T-helper 1 cell treated with Interleukin-12 subunit alpha and Interleukin-12 subunit beta and Interleukin-4 antibody, amounts not matched to agents 30 μg/mL and 1 μg/mL, for 36 hours (primary cell): ENCODE measurements at regions not wholly inside any gene's neighbourhood (a gene's known extent, or its start where the extent isn't known, plus 50 kb on each side); places are given as distances from the start of the nearest gene placed in this dataset.

ENCODE experiments used
- H3K27ac Mint-ChIP-seq: one replicate; pipeline ENCODE4 v1.8.0; 2021; ENCODE audit warnings: mild to moderate bottlenecking, mixed read lengths
- H3K27me3 Mint-ChIP-seq: one replicate; pipeline ENCODE4 v1.8.0; 2021; ENCODE audit warnings: low read depth, mixed read lengths
- H3K36me3 Mint-ChIP-seq: one replicate; pipeline ENCODE4 v1.8.0; 2021; ENCODE audit warnings: low read depth, mixed read lengths
- H3K4me1 Mint-ChIP-seq: one replicate; pipeline ENCODE4 v1.8.0; 2021; ENCODE audit warnings: low read depth, mixed read lengths
- H3K4me3 Mint-ChIP-seq: one replicate; pipeline ENCODE4 v1.8.0; 2021; ENCODE audit warnings: mild to moderate bottlenecking, moderate library complexity, mixed read lengths
- H3K9me3 Mint-ChIP-seq: one replicate; pipeline ENCODE4 v1.8.0; 2021; ENCODE audit warnings: mixed read lengths

DNA sequence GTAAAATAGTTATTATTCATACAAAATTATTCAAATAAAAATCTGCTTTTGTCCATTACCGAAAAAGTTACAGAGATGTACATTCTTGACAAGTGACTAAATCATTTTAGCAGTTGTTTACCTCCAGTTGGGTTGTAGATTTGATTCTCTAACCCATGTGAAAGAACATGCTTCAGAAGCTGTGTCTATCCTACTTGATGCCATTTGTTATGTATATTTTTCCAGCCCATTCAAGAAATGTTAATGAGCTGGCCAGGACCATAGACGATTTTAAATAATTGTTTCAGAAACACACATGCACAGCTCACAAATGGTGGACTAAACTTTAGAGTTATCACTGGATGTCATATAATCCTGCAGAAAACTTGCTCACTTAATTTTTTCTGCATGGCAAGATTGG is 391.1 kb upstream of the REG3G start:
- Mint-ChIP-seq H3K27me3 (no peaks in the 10 kb centered on the region), H3K9me3 (peaks cover 3% of the 10 kb centered on the region), H3K4me3 (no peak overlapping the region), H3K27ac (no peak overlapping the region), H3K4me1 (no peaks in the 10 kb centered on the region), H3K36me3 (no peaks in the 10 kb centered on the region)

GRCh38 chr2:78644854-78645253 is 380.6 kb upstream of the REG3G start:
- H3K27ac Mint-ChIP-seq: no peak overlapping the region
- no peaks in the 10 kb centered on the region for H3K4me1 Mint-ChIP-seq
- H3K9me3 Mint-ChIP-seq: peaks cover 3% of the 10 kb centered on the region
- no peak overlapping the region for H3K4me3 Mint-ChIP-seq
- H3K27me3 Mint-ChIP-seq: no peaks in the 10 kb centered on the region
- H3K36me3 Mint-ChIP-seq: no peaks in the 10 kb centered on the region

- Mint-ChIP-seq H3K36me3 (no peaks in the 10 kb centered on the region), H3K27ac (no peak overlapping the region), H3K4me1 (no peaks in the 10 kb centered on the region), H3K27me3 (no peaks in the 10 kb centered on the region), H3K4me3 (no peak overlapping the region), H3K9me3 (peaks cover 12% of the 10 kb centered on the region)
Measured at GRCh38 chr2:78646533-78647364, 378.8 kb upstream of the REG3G start.

DNA sequence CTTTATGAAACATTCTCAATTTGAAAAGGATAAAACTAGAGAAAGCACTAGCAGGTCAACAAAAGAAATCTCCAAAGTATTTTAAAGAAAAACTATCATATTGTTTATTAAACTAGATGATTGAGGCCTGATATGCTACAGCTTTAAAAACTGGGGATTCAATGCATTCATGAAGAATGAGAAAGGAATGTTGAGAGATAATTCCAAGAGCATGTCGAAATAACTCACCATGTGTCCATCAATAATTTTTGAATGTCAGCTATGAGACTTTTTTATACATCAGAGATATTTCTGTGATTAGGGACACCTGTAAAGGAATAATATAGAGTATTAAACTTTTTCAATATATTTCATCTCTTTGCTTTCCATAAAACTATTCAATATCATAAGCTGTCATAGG is 376.9 kb upstream of the REG3G start:
- Mint-ChIP-seq H3K27me3 (no peaks in the 10 kb centered on the region), H3K4me1 (no peaks in the 10 kb centered on the region), H3K36me3 (no peaks in the 10 kb centered on the region), H3K9me3 (peaks cover 25% of the 10 kb centered on the region), H3K27ac (no peak overlapping the region), H3K4me3 (no peak overlapping the region)

DNA sequence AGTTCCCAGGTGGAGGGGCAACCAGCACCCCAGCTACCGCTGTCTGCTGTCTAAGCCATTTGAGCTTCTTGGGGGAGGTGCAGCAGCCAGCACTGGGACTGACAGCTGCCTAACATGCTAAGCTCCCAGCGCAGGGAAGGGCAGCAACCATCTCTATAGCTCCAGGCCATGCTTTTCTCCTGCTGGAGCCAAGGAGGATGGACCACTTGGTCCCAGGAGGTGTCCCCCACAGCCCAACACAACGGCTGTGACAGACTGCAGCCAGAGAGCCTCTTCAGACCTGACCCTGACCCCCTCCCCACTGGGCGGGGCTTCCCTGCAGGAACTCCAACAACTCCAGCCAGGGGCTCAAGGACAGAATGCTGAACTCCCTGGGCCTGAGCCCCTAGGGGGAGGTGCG is 370.6 kb upstream of the REG3G start:
- no peak overlapping the region for H3K4me3 Mint-ChIP-seq
- H3K27me3 Mint-ChIP-seq: no peaks in the 10 kb centered on the region
- H3K36me3 Mint-ChIP-seq: no peaks in the 10 kb centered on the region
- H3K27ac Mint-ChIP-seq: no peak overlapping the region
- H3K4me1 Mint-ChIP-seq: no peaks in the 10 kb centered on the region
- peaks cover 47% of the 10 kb centered on the region for H3K9me3 Mint-ChIP-seq

DNA sequence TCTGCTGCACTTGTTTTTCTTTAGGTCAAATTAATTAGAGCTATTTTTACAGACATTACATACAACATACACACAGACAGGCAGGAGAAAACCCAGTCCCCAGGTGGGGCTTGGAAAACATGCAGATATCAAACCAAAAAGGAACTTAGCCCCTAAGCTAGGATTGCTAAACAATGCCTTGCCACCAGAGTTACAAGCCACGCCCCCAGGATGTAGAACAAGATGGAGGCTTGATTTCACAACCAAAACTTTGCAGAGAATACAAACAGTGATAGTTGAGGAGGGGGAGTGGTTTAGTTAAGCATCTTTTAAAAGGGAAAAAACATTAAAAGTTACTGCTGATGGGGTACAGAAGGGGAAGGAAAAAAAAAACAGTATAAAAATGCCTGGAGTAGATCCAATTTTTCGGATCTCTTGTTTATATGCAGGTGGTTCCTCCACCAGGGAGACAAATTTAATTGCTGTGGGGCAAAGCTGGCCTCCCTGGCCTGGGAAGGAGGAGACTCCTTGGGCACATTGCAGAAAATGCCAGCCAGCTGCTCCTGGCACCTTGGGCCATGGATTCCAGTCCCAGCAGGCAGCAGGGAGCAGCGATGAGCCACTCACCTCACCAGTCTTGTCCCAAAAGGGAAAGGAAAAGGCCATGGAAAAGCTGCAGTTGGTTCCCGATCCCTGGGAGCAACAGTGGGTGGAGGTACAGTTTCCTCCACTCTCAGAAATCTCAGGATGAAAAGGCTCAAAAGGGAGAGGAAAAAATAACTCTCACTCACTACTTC is 348.4 kb upstream of the REG3G start:
- no peaks in the 10 kb centered on the region for H3K27me3 Mint-ChIP-seq
- H3K4me1 Mint-ChIP-seq: no peaks in the 10 kb centered on the region
- no peak overlapping the region for H3K27ac Mint-ChIP-seq
- H3K36me3 Mint-ChIP-seq: no peaks in the 10 kb centered on the region
- H3K9me3 Mint-ChIP-seq: peaks cover 7% of the 10 kb centered on the region
- no peak overlapping the region for H3K4me3 Mint-ChIP-seq

GRCh38 chr2:78677774-78678173 is 347.7 kb upstream of the REG3G start:
- Mint-ChIP-seq H3K36me3 (no peaks in the 10 kb centered on the region), H3K27ac (no peak overlapping the region), H3K27me3 (no peaks in the 10 kb centered on the region), H3K9me3 (peaks cover 8% of the 10 kb centered on the region), H3K4me1 (no peaks in the 10 kb centered on the region), H3K4me3 (no peak overlapping the region)

GRCh38 chr2:78681386-78681785 is 344.1 kb upstream of the REG3G start:
- H3K4me3 Mint-ChIP-seq: no peak overlapping the region
- H3K36me3 Mint-ChIP-seq: no peaks in the 10 kb centered on the region
- no peak overlapping the region for H3K27ac Mint-ChIP-seq
- no peaks in the 10 kb centered on the region for H3K27me3 Mint-ChIP-seq
- peaks cover 25% of the 10 kb centered on the region for H3K9me3 Mint-ChIP-seq
- H3K4me1 Mint-ChIP-seq: no peaks in the 10 kb centered on the region

GRCh38 chr2:78682781-78683180 is 342.7 kb upstream of the REG3G start:
- H3K27me3 Mint-ChIP-seq: no peaks in the 10 kb centered on the region
- peaks cover 25% of the 10 kb centered on the region for H3K9me3 Mint-ChIP-seq
- H3K4me1 Mint-ChIP-seq: no peaks in the 10 kb centered on the region
- no peak overlapping the region for H3K27ac Mint-ChIP-seq
- H3K4me3 Mint-ChIP-seq: no peak overlapping the region
- H3K36me3 Mint-ChIP-seq: no peaks in the 10 kb centered on the region

- Mint-ChIP-seq H3K9me3 (peaks cover 31% of the 10 kb centered on the region), H3K27ac (no peak overlapping the region), H3K4me1 (no peaks in the 10 kb centered on the region), H3K27me3 (no peaks in the 10 kb centered on the region), H3K4me3 (no peak overlapping the region), H3K36me3 (no peaks in the 10 kb centered on the region)
Measured at GRCh38 chr2:78686625-78687153, 338.8 kb upstream of the REG3G start.

DNA sequence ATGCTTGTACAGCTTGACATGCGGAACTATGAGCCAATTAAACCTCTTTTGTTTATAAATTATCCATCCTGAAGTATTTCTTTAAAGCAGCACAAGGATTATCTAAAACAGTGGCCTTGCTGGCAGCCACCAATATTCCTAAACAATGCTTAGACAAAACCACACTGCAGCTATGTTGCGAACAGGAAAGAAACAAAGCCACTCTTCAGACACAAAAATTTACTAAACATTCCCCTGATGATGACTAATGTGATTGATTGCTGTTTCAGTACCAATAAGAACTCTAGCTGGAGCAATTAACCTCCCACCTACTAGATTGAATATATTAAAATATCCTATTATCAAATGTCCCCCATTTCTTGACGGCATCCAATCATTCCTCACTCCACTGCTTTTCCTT is 325.8 kb upstream of the REG3G start:
- no peaks in the 10 kb centered on the region for H3K4me1 Mint-ChIP-seq
- no peaks in the 10 kb centered on the region for H3K27me3 Mint-ChIP-seq
- H3K27ac Mint-ChIP-seq: no peak overlapping the region
- peaks cover 20% of the 10 kb centered on the region for H3K9me3 Mint-ChIP-seq
- no peak overlapping the region for H3K4me3 Mint-ChIP-seq
- no peaks in the 10 kb centered on the region for H3K36me3 Mint-ChIP-seq

- H3K27ac Mint-ChIP-seq: no peak overlapping the region
- H3K27me3 Mint-ChIP-seq: no peaks in the 10 kb centered on the region
- no peaks in the 10 kb centered on the region for H3K36me3 Mint-ChIP-seq
- no peaks in the 10 kb centered on the region for H3K4me1 Mint-ChIP-seq
- peaks cover 17% of the 10 kb centered on the region for H3K9me3 Mint-ChIP-seq
- H3K4me3 Mint-ChIP-seq: no peak overlapping the region
Measured at GRCh38 chr2:78701546-78701945, 324.0 kb upstream of the REG3G start.

- Mint-ChIP-seq H3K27ac (no peak overlapping the region), H3K9me3 (no peaks in the 10 kb centered on the region), H3K4me3 (no peak overlapping the region), H3K4me1 (no peaks in the 10 kb centered on the region), H3K36me3 (no peaks in the 10 kb centered on the region), H3K27me3 (no peaks in the 10 kb centered on the region)
Measured at GRCh38 chr2:78707776-78708386, 317.6 kb upstream of the REG3G start.

DNA sequence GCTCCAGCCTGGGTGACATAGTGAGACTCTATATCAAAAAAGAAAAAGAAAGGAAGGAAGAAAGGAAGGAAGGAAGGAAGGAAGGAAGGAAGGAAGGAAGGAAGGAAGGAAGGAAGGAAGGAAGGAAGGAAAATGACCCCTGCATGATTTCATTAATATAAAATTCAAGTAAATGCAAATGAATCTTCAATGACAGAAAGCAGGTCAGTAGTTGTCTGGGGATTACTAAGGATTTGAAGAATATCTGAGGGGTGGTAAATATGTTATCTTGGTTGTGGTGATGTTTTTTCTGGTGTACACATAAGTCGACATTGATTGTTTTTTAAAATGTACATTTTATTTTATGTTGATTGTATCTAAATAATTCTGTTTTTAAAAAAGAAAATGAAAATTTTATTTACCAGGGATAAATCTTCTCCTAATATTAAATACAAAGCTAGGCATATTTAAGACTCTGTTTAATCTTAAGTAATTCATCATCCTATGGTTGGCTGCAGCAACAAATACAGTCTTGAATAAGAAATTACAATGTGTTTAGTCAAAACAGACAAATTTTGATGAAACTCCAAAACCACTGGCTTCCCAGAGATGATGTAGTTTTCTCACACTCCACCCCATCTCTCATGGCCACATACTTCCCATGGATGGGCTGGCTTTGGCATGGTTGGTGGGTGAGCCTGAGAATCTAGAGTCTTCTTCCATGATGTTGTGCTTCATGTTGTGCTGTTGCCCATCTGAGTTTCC is 314.7 kb upstream of the REG3G start:
- no peaks in the 10 kb centered on the region for H3K9me3 Mint-ChIP-seq

More for the DNA sequence above, 314.7 kb upstream of the REG3G start:
- no peaks in the 10 kb centered on the region for H3K36me3 Mint-ChIP-seq
- no peak overlapping the region for H3K4me3 Mint-ChIP-seq
- no peaks in the 10 kb centered on the region for H3K4me1 Mint-ChIP-seq
- H3K27ac Mint-ChIP-seq: no peak overlapping the region
- H3K27me3 Mint-ChIP-seq: no peaks in the 10 kb centered on the region
